GM12873 (cell line): ENCODE measurements at regions not wholly inside any gene's neighbourhood (a gene's known extent, or its start where the extent isn't known, plus 50 kb on each side); places are given as distances from the start of the nearest gene placed in this dataset.

Source experiments
- TF ChIP-seq, protein P1 (sequence below): IDR thresholded peaks from 2 replicates; pipeline ENCODE4 v1.5.1; 2012; ENCODE audit warnings: low read depth, mild to moderate bottlenecking, moderate library complexity, low read length, control low read depth; ENCODE audit not compliant: insufficient read depth; ENCODE audit errors: missing control alignments

DNA sequence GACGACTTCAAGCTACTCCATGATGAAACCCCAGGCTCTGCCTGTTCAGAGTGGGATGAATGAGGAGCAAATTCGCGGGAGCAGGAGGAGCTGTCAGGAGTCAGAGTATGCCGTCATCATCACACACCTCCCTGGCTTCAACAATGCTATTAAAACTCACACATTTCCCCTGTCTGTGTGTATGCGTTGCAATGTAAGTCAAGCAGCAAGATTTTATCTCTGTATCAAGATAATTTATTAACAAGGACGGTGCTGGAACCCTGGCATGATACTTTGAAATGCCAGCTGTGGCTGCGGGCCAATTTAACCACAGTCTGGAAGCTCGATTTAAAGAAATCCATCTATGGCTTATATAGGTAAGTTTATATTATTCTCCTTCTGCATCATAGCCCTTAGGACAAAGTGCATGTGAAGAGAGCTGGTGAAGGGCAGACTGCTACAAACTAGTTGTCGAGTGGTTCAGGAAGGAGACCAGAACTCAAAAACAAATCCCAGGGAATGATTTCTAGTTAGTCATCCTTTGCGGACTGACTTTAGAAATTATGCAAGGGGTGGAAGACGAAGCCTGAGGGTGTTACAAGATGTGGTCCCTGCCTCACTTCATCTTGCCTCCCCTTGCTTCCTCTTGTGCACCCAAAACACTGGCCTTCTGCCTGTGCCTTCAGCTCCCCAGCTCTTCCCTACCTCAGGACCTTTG is 486.5 kb downstream of the COG6 start:
- TF ChIP-seq, protein P1, sequence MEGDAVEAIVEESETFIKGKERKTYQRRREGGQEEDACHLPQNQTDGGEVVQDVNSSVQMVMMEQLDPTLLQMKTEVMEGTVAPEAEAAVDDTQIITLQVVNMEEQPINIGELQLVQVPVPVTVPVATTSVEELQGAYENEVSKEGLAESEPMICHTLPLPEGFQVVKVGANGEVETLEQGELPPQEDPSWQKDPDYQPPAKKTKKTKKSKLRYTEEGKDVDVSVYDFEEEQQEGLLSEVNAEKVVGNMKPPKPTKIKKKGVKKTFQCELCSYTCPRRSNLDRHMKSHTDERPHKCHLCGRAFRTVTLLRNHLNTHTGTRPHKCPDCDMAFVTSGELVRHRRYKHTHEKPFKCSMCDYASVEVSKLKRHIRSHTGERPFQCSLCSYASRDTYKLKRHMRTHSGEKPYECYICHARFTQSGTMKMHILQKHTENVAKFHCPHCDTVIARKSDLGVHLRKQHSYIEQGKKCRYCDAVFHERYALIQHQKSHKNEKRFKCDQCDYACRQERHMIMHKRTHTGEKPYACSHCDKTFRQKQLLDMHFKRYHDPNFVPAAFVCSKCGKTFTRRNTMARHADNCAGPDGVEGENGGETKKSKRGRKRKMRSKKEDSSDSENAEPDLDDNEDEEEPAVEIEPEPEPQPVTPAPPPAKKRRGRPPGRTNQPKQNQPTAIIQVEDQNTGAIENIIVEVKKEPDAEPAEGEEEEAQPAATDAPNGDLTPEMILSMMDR = no peak

DNA sequence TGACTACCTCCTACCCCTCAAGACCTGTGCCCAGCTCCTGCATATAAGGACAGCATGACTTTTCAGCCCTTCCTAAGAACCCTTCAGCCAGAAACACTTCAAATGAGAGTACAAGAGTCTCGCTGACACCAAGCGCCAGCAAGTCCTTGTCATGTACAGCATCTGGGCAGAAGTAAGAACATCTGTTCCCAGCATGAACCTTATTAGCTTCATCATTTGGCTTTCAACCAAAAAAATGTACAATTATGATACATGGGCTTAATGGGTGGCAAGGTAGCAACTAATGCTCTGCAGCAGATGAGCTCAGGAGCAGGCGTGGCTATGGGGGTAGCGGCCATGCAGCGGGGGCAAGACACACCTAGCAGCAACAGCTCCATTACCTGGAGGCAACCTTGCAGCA is 487.6 kb downstream of the COG6 start:
- TF ChIP-seq, protein P1 = no peak

DNA sequence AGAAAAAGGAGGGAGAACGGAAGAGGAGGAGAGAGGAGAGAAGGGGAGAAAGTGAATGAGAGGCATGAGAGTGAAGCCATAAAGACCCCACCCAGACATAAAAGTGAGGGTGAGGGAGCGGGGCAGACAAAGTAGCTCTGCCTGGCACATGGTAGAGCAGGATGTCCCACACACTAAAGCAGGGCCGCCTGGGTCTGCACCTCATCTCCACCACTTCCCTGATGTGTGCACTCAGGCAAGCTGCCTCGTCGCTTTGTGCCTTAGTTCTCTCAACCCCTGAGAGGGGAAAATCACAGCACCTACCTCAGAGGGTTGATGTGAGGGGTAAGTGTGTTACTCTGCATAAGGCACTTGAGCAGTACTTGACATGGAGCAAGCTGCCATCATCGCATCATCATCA is 488.1 kb downstream of the COG6 start:
- TF ChIP-seq, protein P1 = no peak

DNA sequence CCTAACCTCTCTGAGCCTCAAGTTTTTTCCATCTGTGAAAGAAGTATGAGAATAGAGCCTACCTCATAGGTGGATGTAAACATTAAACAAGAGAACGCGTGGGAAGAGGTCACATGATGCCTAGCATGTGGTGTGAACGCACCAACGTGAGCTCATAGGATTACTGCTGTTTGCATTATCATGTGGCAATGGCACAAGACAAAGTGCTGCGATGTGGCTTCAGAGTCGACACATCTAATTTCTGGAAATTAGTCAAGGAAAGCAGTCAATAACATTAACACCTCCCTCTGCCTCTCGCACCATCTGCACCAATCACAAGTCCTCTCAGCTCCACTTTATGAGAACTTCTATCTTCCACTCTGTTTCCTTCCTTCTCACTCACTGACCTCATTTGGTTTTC is 489.7 kb downstream of the COG6 start:
- TF ChIP-seq, protein P1 = no peak

DNA sequence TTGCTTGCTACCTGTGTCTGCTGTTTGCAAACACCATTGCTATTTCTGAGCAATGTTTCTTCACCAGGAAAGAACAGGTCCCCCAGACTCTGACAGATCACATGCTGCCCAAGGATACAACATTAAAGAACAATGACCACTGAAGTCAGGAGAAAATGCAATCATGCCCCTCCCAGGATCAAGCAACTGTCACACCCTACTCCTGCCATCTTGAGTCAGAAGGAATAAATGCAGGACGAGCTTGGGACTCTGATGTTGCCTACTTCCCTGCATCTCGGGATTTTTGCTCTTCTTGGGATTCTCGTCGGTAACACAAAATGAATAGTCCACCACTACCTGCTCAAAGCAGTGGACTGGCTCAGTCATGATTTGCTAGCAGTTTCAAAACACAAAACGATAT is 490.6 kb downstream of the COG6 start:
- TF ChIP-seq, protein P1 = no peak

DNA sequence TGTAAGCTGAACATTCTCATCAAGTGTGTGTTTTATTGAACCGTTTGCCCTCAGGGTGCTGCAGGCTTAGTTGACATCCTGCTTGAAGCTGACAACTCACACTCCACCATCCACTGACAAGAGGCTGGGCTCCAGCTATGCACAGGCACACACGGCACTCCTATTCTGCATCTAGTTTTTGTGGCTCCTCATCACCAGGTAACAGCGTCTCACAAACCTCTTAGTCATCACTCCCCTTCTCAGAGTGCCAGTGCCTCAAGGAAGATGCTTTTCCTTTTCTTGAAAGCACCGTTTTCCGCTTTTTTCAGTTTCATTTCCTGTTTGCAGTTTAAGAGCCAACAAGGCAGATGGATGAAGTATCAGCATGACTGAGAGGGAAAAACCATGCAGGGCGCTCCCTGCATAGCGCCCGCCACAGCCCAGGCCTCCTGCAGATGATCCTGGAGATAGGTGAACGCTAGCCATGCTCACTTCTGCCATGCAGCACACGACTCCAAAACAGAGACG is 491.2 kb downstream of the COG6 start:
- TF ChIP-seq, protein P1 = no peak

DNA sequence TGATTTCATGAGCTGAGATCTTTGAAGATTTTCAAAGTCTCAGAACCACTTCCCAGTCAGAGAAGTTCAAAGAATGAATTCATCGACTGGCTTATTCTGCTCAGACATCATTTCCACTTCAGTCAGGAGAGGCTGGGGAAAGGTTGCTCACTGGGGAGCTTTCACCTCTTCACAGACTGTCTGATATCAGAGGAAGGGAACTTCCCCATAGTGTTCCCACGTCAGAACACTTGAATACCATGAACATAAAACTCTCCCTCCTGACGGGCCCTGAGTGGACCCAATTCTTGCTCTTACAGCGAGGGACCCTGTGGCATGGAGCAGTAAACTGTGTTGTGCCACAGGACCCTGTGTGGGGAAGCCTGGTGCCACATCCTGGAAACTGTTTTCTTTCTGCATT is 492.6 kb downstream of the COG6 start:
- TF ChIP-seq, protein P1 = no peak
